Panc1 (cell line): ENCODE measurements at regions not wholly inside any gene's neighbourhood (a gene's known extent, or its start where the extent isn't known, plus 50 kb on each side); places are given as distances from the start of the nearest gene placed in this dataset.

ENCODE experiments used
- ATAC-seq: fragments of 200-7000 bp; cut with Tn5 transposase; 2 replicates; pipeline ENCODE4 v1.9.1; 2020; ENCODE audit warnings: mild to moderate bottlenecking, moderate library complexity
- BruUV-seq: library from RNA; stranded (reverse); fragments of 400-500 nt; replicated peaks from 2 replicates; lab custom pipeline; 2021; lab: Mats Ljungman, UMichigan
- CTCF ChIA-PET: fragments of 300-600 bp; sonication (Branson Sonifier 250); formaldehyde crosslinking; loops from one replicate; lab custom pipeline; 2022; ENCODE audit warnings: antibody characterized with exemption; lab: Charles Lee
- POLR2A ChIA-PET: fragments of 300-600 bp; sonication (Branson Sonifier 250); formaldehyde crosslinking; loops from one replicate; lab custom pipeline; 2022; ENCODE audit warnings: antibody characterized with exemption; lab: Charles Lee
- DNase-seq: peaks from one replicate; pipeline ENCODE4 v3.0.0-alpha.2; 2010; ENCODE audit warnings: low read depth, low spot score
- H3K27ac ChIP-seq: 2 replicates; pipeline ENCODE4 v1.5.1; 2011; ENCODE audit warnings: mild to moderate bottlenecking, low read length, inconsistent platforms
- H3K27me3 ChIP-seq: fragments of 200-500 bp; sonication (Bioruptor generic); 2 replicates; pipeline ENCODE4 v1.6.0; 2014; ENCODE audit warnings: low read length, inconsistent platforms; ENCODE audit not compliant: control insufficient read depth, insufficient read depth
- H3K36me3 ChIP-seq: fragments of 200-500 bp; sonication (Bioruptor generic); 2 replicates; pipeline ENCODE4 v1.5.1; 2014; ENCODE audit warnings: inconsistent platforms, mild to moderate bottlenecking, low read length, moderate library complexity; ENCODE audit not compliant: control insufficient read depth, insufficient read depth
- H3K4me1 ChIP-seq: 2 replicates; pipeline ENCODE4 v1.5.1; 2011; ENCODE audit warnings: inconsistent platforms, mild to moderate bottlenecking, low read length, moderate library complexity; ENCODE audit not compliant: control insufficient read depth, insufficient read depth
- H3K4me3 ChIP-seq, 2 experiments: 2 replicates each; pipeline ENCODE4 v1.5.1; 2011 to 2012; ENCODE audit warnings: low read depth in 2 of 2, low read length in 2 of 2, mild to moderate bottlenecking in 2 of 2, inconsistent platforms in 1 of 2, moderate library complexity in 1 of 2
- H3K9me3 ChIP-seq: fragments of 200-500 bp; sonication (Bioruptor generic); 2 replicates; pipeline ENCODE4 v1.5.1; 2014; ENCODE audit warnings: low read depth, mild to moderate bottlenecking, inconsistent platforms, low read length, moderate library complexity; ENCODE audit not compliant: control insufficient read depth, insufficient read depth
- CTCF ChIP-seq: fragments of 450-650 bp; IDR thresholded peaks from 2 replicates; pipeline ENCODE4 v1.5.1; 2017; ENCODE audit warnings: mild to moderate bottlenecking
- POLR2AphosphoS5 ChIP-seq: IDR thresholded peaks from 2 replicates; pipeline ENCODE4 v1.6.1; 2012; ENCODE audit warnings: mild to moderate bottlenecking, low read depth, low read length, moderate library complexity
- REST ChIP-seq, 2 experiments: IDR thresholded peaks; 2 replicates each; pipeline ENCODE4 v1.6.1; 2011 to 2012; ENCODE audit warnings: low read depth in 2 of 2, control low read depth in 1 of 2, low read length in 1 of 2, mild to moderate bottlenecking in 1 of 2, moderate library complexity in 1 of 2; ENCODE audit not compliant: insufficient read depth in 1 of 2
- SIN3A ChIP-seq: IDR thresholded peaks from 2 replicates; pipeline ENCODE4 v1.6.1; 2012; ENCODE audit warnings: low read depth, mild to moderate bottlenecking, low read length, moderate library complexity, borderline replicate concordance; ENCODE audit not compliant: insufficient read depth
- TCF7L2 ChIP-seq: IDR thresholded peaks from 2 replicates; pipeline ENCODE4 v1.6.1; 2011; ENCODE audit warnings: mild to moderate bottlenecking, low read depth, low read length, inconsistent platforms
- in situ Hi-C: cut with HindIII; loops from 2 replicates; pipeline ENCODE4 v1.10.0; 2016; ENCODE audit warnings: low sequenced_read_pairs, low pct_unique_long_range_greater_than_20kb
- intact Hi-C: fragments of 100-400 bp; cut with micrococcal nuclease; formaldehyde crosslinking; loops from one replicate; pipeline ENCODE4 v1.10.0; 2022; ENCODE audit not compliant: unreplicated experiment

GRCh38 chr2:5370158-5370557 is 322.0 kb upstream of the SOX11 start:
- Histone ChIP-seq H3K36me3 (no peaks in the 10 kb centered on the region), H3K27me3 (no peaks in the 10 kb centered on the region), H3K9me3 (no peaks in the 10 kb centered on the region), H3K4me3 (no peak overlapping the region), H3K27ac (no peak overlapping the region), H3K4me1 (no peaks in the 10 kb centered on the region)
- in situ Hi-C loops, result no loop called here
- intact Hi-C loops, result no loop called here
- ATAC-seq, result no peak
- no peak for DNase-seq
- CTCF ChIA-PET, result no interaction called here
- TF ChIP-seq REST (IDR thresholded peaks at IDR 0.05; ENCODE audit: insufficient read depth in 1 of 2, low read depth in 2 of 2, low read length in 1 of 2) (no peak), SIN3A (no peak), CTCF (no peak), POLR2AphosphoS5 (no peak), TCF7L2 (no peak)
- no TSS peak for BruUV-seq
- POLR2A ChIA-PET, result no interaction called here

- BruUV-seq, result no TSS peak
- ChIA-PET CTCF (no interaction called here), POLR2A (no interaction called here)
- no peaks in the 10 kb centered on the region for H3K9me3 ChIP-seq
- H3K27ac ChIP-seq, result no peak overlapping the region
- H3K36me3 ChIP-seq, result no peaks in the 10 kb centered on the region
- H3K4me3 ChIP-seq, result no peak overlapping the region
- DNase-seq, result no peak
- no peak for ATAC-seq
- H3K27me3 ChIP-seq, result no peaks in the 10 kb centered on the region
- intact Hi-C loops, result no loop called here
- in situ Hi-C loops, result no loop called here
- no peak for TF ChIP-seq SIN3A
- no peak for TF ChIP-seq CTCF
- no peak for TF ChIP-seq TCF7L2
- TF ChIP-seq POLR2AphosphoS5, result no peak
- TF ChIP-seq REST (IDR thresholded peaks at IDR 0.05; ENCODE audit: insufficient read depth in 1 of 2, low read depth in 2 of 2, low read length in 1 of 2), result no peak
- H3K4me1 ChIP-seq, result no peaks in the 10 kb centered on the region
Observed at GRCh38 chr2:5372141-5372540, 320.0 kb upstream of the SOX11 start.
